ENCODE measurements at regions not wholly inside any gene's neighbourhood (a gene's known extent, or its start where the extent isn't known, plus 50 kb on each side); places are given as distances from the start of the nearest gene placed in this dataset.

DNA sequence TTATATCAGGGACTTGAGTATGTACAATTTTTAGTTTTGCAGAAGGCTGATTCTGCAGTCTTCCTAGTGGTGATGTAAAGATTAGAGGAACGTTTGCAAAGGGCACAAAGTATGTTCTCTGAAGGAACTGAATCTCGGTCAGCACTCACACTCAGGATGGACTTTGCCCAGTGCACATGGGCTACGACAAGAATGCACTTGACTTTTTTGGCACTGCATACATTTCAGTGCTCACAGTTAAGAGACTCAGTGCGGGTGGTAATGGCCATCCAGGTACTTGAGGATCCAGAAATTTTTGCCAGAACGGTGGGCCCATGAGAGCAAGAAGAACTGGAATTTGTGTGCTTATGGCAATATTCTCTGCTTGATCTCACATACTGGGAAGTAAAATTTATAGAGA lies 107.7 kb downstream of the ZFY start:
- Histone ChIP-seq H3K27me3 (replicated peaks in 1 of 4; ENCODE audit: control insufficient read depth in 3 of 4, extremely low read depth in 1 of 4, insufficient read depth in 3 of 4, low read length in 3 of 4) (no peaks in the 10 kb centered on the region), H2AK5ac (ENCODE audit: low read depth, low read length) (no peak overlapping the region), H4K8ac (ENCODE audit: extremely low read depth, insufficient read depth, low read length) (no peak overlapping the region), H3K9me3 (ENCODE audit: insufficient read depth in 2 of 2, low read depth in 1 of 2, low read length in 1 of 2) (no peaks in the 10 kb centered on the region), H2BK120ac (replicated peaks; ENCODE audit: low read depth, low read length) (no peak overlapping the region), H3K4me2 (ENCODE audit: insufficient read depth in 1 of 2, low read depth in 2 of 2, low read length in 2 of 2) (no peak overlapping the region), H4K91ac (replicated peaks; ENCODE audit: insufficient read length, low read length) (no peak overlapping the region), H3K18ac (ENCODE audit: extremely low read depth, low read length) (no peak overlapping the region), H3K4ac (replicated peaks; ENCODE audit: insufficient read length, low read depth, low read length) (no peak overlapping the region), H2BK12ac (ENCODE audit: low read depth, low read length) (no peak overlapping the region), H3K4me1 (replicated peaks in 1 of 4; ENCODE audit: control insufficient read depth in 3 of 4, insufficient read depth in 4 of 4, low read length in 3 of 4) (no peaks in the 10 kb centered on the region), H3K4me3 (ENCODE audit: extremely low read depth in 1 of 4, insufficient read depth in 2 of 4, low read depth in 3 of 4, low read length in 4 of 4) (no peak overlapping the region), H3K79me1 (ENCODE audit: low read depth, low read length) (no peaks in the 10 kb centered on the region), H2BK5ac (ENCODE audit: low read depth, low read length) (no peak overlapping the region), H3K23me2 (ENCODE audit: low read depth, low read length) (no peaks in the 10 kb centered on the region), H3K56ac (replicated peaks; ENCODE audit: insufficient read length, low read depth, low read length) (no peak overlapping the region), H3K27ac (ENCODE audit: low read depth, low read length) (no peak overlapping the region), H2BK20ac (ENCODE audit: low read length) (no peak overlapping the region), H3K9ac (replicated peaks in 1 of 4; ENCODE audit: extremely low read depth in 1 of 4, low read depth in 3 of 4, low read length in 3 of 4) (no peak overlapping the region), H3K14ac (ENCODE audit: insufficient read length) (no peak overlapping the region), H4K5ac (ENCODE audit: insufficient read length, low read depth, low read length) (no peak overlapping the region), H3K79me2 (ENCODE audit: control insufficient read depth in 1 of 2, insufficient read depth in 2 of 2, low read length in 2 of 2) (no peaks in the 10 kb centered on the region), H3K23ac (ENCODE audit: insufficient read length) (no peak overlapping the region), H2BK15ac (ENCODE audit: low read length) (no peak overlapping the region), H2AFZ (ENCODE audit: low read length) (no peak overlapping the region), H4K20me1 (replicated peaks in 1 of 2; ENCODE audit: control insufficient read depth in 1 of 2, insufficient read depth in 2 of 2, low read length in 2 of 2) (no peaks in the 10 kb centered on the region), H3K36me3 (ENCODE audit: control insufficient read depth in 2 of 4, insufficient read depth in 4 of 4, low read length in 3 of 4) (no peaks in the 10 kb centered on the region)
- DNase-seq (ENCODE audit: low read depth in 1 of 2, low spot score in 2 of 2) (no peak), FAIRE-seq (no peak)
- TF ChIP-seq KDM1A (IDR thresholded peaks at IDR 0.05; ENCODE audit: borderline replicate concordance, low read length) = no peak
- no peak for TF ChIP-seq CHD2 (IDR thresholded peaks at IDR 0.05; ENCODE audit: low read length)
- no peak for TF ChIP-seq ZNF274 (IDR thresholded peaks at IDR 0.05; ENCODE audit: borderline replicate concordance, extremely low read depth, low read length)
- no peak for TF ChIP-seq EP300 (IDR thresholded peaks at IDR 0.05; ENCODE audit: borderline replicate concordance in 1 of 2, low read depth in 2 of 2, low read length in 2 of 2)
- TF ChIP-seq KDM5A (IDR thresholded peaks at IDR 0.05; ENCODE audit: low read length) = no peak
- no peak for TF ChIP-seq CEBPB (IDR thresholded peaks at IDR 0.05; ENCODE audit: low read depth, low read length)
- TF ChIP-seq RBBP5 (IDR thresholded peaks at IDR 0.05; ENCODE audit: borderline replicate concordance, low read depth, low read length) = no peak
- no peak for TF ChIP-seq CBX8 (IDR thresholded peaks at IDR 0.05; ENCODE audit: borderline replicate concordance, low read depth, low read length)
- CTCF ChIA-PET (ENCODE audit: partially characterized antibody) = no interaction called here
- POLR2A ChIA-PET (ENCODE audit: partially characterized antibody) = no interaction called here
- WGBS, 2 experiments (ENCODE audit: extremely low coverage in 1 of 2, insufficient coverage in 1 of 2, insufficient read length in 1 of 2, insufficient replicate concordance in 2 of 2, low coverage in 1 of 2, low lambda C conversion rate in 2 of 2, missing lambda C conversion rate in 1 of 2) = 83% methylated on average over 4 of the region's 5 CpGs; no CpG with 5 or more reads in 1 of the 2 experiments

All from H1 (cell line).